ENCODE measurements at regions not wholly inside any gene's neighbourhood (a gene's known extent, or its start where the extent isn't known, plus 50 kb on each side); places are given as distances from the start of the nearest gene placed in this dataset.
A peak's percentile ranks its signal among the peaks of the same experiment; 100 is the strongest.

GRCh38 chrX:69032601-69033000 lies 132.7 kb downstream of the PJA1 start:
- H3K4me2 ChIP-seq (ENCODE audit: low read depth, low read length): no peak overlapping the region
- H3K9me1 ChIP-seq (ENCODE audit: insufficient read depth, low read length): peaks cover 6% of the 10 kb centered on the region; the same call in 1 of the 2 replicates
- no peaks in the 10 kb centered on the region for H3K9me3 ChIP-seq (ENCODE audit: control insufficient read depth, insufficient read depth, low read length)
- H2BK5ac ChIP-seq (ENCODE audit: low read depth, low read length, poor library complexity, severe bottlenecking): no peak overlapping the region
- H4K91ac ChIP-seq (ENCODE audit: insufficient read depth, low read depth, low read length): no peak overlapping the region
- ChIA-PET POLR2A (ENCODE audit: unreplicated experiment) (no interaction called here), CTCF (no interaction called here)
- in situ Hi-C loops (cut with MboI; ENCODE audit: low sequenced_read_pairs) (loop anchor here (25.0 kb wide), 1 partner anchor 195 kb away; the partner anchor contains the start of gene EFNB1), dilution Hi-C loops (cut with HindIII; ENCODE audit: low sequenced_read_pairs, unreplicated experiment) (no loop called here), intact Hi-C loops (cut with micrococcal nuclease) (no loop called here)
- H3K23ac ChIP-seq (ENCODE audit: low read depth, low read length): no peak overlapping the region
- ATAC-seq (ENCODE audit: low read depth) (no peak), DNase-seq (peak; percentile 15)
- no peak overlapping the region for H3K4me3 ChIP-seq (ENCODE audit: insufficient read depth, low read depth, low read length)
- H3K79me1 ChIP-seq (ENCODE audit: low read depth in 1 of 2, low read length in 2 of 2): no peaks in the 10 kb centered on the region
- no TSS peak for BruUV-seq (replicated peaks)
- no CpG with 5 or more reads among the region's 1 CpG for WGBS, 2 experiments (ENCODE audit: extremely low coverage in 2 of 2, insufficient read length in 1 of 2)
- H4K8ac ChIP-seq (ENCODE audit: low read depth in 2 of 2, low read length in 2 of 2): no peak overlapping the region
- peaks cover 24% of the 10 kb centered on the region for H3K27me3 ChIP-seq (ENCODE audit: control insufficient read depth, insufficient read depth, low read length)
- H3K9ac ChIP-seq (ENCODE audit: low read depth, low read length): no peak overlapping the region
- no peak overlapping the region for H2BK15ac ChIP-seq (ENCODE audit: low read depth, low read length)
- TF ChIP-seq SMC3 (IDR thresholded peaks at IDR 0.05; ENCODE audit: low read depth, low read length) (no peak), CTCF (conservative IDR thresholded peaks at IDR 0.05; ENCODE audit: low read depth, low read length) (no peak), BHLHE40 (IDR thresholded peaks at IDR 0.05; ENCODE audit: low read depth, low read length) (no peak), CHD1 (IDR thresholded peaks at IDR 0.05; ENCODE audit: low read depth, low read length) (no peak), RAD21 (IDR thresholded peaks at IDR 0.05; ENCODE audit: low read length) (no peak), MAZ (IDR thresholded peaks at IDR 0.05; ENCODE audit: borderline replicate concordance, low read depth, low read length) (no peak), RFX5 (IDR thresholded peaks at IDR 0.05; ENCODE audit: low read depth, low read length) (no peak), RCOR1 (IDR thresholded peaks at IDR 0.05; ENCODE audit: insufficient replicate concordance, low read length) (no peak), MXI1 (IDR thresholded peaks at IDR 0.05; ENCODE audit: borderline replicate concordance, low read depth, low read length) (no peak), USF2 (IDR thresholded peaks at IDR 0.05; ENCODE audit: low read depth, low read length) (no peak), ELK1 (IDR thresholded peaks at IDR 0.05; ENCODE audit: borderline replicate concordance, low read depth, low read length) (no peak)
- H2BK120ac ChIP-seq (ENCODE audit: low read depth, low read length): no peak overlapping the region; the same call in 1 of the 2 replicates
- no peak overlapping the region for H3K14ac ChIP-seq (replicated peaks; ENCODE audit: low read depth, low read length)
- H2AK9ac ChIP-seq (replicated peaks; ENCODE audit: low read depth, low read length, poor library complexity): no peak overlapping the region
- no peak overlapping the region for H3K56ac ChIP-seq (ENCODE audit: extremely low read depth, insufficient read depth, low read length)
- H2BK20ac ChIP-seq (ENCODE audit: low read depth, low read length): peak overlapping the region; percentile 43; the same call in 1 of the 2 replicates
- no peak overlapping the region for H3K18ac ChIP-seq (ENCODE audit: low read depth, low read length)
- no peaks in the 10 kb centered on the region for H4K20me1 ChIP-seq (ENCODE audit: insufficient read depth, low read length)
- H3K4me1 ChIP-seq (ENCODE audit: control insufficient read depth, insufficient read depth, low read length): peaks cover 12% of the 10 kb centered on the region
- H2AFZ ChIP-seq (replicated peaks; ENCODE audit: low read length, poor library complexity): no peak overlapping the region
- H2AK5ac ChIP-seq (ENCODE audit: low read depth, low read length): no peak overlapping the region
- no peak overlapping the region for H3K4ac ChIP-seq (ENCODE audit: low read depth, low read length)
- H3K27ac ChIP-seq (ENCODE audit: insufficient read depth, low read length): no peak overlapping the region
- H4K5ac ChIP-seq (ENCODE audit: low read depth, low read length): no peak overlapping the region
- H3K36me3 ChIP-seq (ENCODE audit: control insufficient read depth, insufficient read depth, low read length): no peaks in the 10 kb centered on the region

Measured in IMR-90 (cell line).